ENCODE measurements at regions not wholly inside any gene's neighbourhood (a gene's known extent, or its start where the extent isn't known, plus 50 kb on each side); places are given as distances from the start of the nearest gene placed in this dataset.

DNA sequence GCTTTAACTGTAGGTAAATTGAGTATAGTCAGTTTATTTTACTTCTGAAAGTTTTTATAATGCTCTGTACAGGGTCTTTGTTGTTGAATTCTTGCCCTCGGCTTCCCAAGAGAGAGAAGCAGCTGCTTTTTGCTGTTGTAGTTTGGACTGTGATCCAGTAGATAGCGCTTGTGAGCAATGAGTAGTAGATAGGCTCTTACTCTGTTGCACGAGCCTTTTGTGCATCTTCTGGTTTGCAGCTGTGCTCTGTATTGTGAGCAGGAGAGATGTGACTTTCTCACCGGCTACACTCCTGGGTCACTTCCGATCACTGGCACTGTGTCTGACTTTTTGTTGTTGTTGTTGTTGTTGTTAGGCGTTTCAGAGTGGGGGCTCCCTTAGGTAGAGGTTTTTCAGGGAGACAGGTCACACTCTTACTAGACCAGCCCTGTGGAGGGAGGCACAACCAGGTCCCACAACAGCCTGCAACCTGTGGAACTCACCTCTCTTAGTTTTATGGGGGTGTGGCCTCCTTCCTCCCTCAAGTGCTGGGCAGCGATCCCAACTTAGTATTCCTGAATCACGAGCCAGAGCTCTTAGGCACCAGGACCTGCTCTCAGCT is 822.1 kb upstream of the GALNTL6 start:
- H3K9me3 ChIP-seq (ENCODE audit: control insufficient read depth, low read length) = no peaks in the 10 kb centered on the region
- no peak overlapping the region for H3K4me3 ChIP-seq (ENCODE audit: low read depth, low read length)
- TF ChIP-seq, protein P1, sequence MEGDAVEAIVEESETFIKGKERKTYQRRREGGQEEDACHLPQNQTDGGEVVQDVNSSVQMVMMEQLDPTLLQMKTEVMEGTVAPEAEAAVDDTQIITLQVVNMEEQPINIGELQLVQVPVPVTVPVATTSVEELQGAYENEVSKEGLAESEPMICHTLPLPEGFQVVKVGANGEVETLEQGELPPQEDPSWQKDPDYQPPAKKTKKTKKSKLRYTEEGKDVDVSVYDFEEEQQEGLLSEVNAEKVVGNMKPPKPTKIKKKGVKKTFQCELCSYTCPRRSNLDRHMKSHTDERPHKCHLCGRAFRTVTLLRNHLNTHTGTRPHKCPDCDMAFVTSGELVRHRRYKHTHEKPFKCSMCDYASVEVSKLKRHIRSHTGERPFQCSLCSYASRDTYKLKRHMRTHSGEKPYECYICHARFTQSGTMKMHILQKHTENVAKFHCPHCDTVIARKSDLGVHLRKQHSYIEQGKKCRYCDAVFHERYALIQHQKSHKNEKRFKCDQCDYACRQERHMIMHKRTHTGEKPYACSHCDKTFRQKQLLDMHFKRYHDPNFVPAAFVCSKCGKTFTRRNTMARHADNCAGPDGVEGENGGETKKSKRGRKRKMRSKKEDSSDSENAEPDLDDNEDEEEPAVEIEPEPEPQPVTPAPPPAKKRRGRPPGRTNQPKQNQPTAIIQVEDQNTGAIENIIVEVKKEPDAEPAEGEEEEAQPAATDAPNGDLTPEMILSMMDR (IDR thresholded peaks at IDR 0.05) = no peak
- no peak overlapping the region for H3K4me2 ChIP-seq (ENCODE audit: low read length)
- H3K9ac ChIP-seq = no peak overlapping the region
- H3K27ac ChIP-seq = no peak overlapping the region
- no peaks in the 10 kb centered on the region for H3K4me1 ChIP-seq
- no peaks in the 10 kb centered on the region for H3K79me2 ChIP-seq
- H3K27me3 ChIP-seq (ENCODE audit: control insufficient read depth, insufficient read depth, low read length) = no peaks in the 10 kb centered on the region
- no peaks in the 10 kb centered on the region for H3K36me3 ChIP-seq (ENCODE audit: control insufficient read depth, insufficient read depth, low read length)
- H2AFZ ChIP-seq = no peak overlapping the region

DNA sequence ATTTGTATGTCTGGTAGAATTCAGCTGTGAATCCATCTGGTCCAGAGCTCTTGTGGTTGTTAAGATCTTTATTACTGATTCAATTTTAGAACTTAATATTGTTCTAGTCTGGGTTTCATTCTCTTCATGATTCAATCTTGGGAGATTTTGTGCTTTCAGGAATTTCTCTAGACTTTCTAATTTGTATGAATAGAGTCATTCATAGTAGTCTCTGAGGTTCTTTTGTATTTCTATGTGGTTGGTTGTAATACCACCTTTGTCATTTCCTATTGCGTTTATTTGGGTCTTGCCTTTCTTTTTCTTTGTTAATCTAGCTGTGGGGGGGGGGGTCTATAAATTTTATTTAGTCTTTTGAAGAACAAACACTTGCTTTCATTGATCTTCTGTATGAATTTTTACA is 824.8 kb upstream of the GALNTL6 start:
- H3K79me2 ChIP-seq = no peaks in the 10 kb centered on the region
- no peaks in the 10 kb centered on the region for H3K36me3 ChIP-seq (ENCODE audit: control insufficient read depth, insufficient read depth, low read length)
- H3K9ac ChIP-seq = no peak overlapping the region
- H3K9me3 ChIP-seq (ENCODE audit: control insufficient read depth, low read length) = no peaks in the 10 kb centered on the region
- no peak overlapping the region for H3K4me3 ChIP-seq (ENCODE audit: low read depth, low read length)
- H3K27me3 ChIP-seq (ENCODE audit: control insufficient read depth, insufficient read depth, low read length) = no peaks in the 10 kb centered on the region
- no peak overlapping the region for H3K27ac ChIP-seq
- no peaks in the 10 kb centered on the region for H3K4me1 ChIP-seq
- TF ChIP-seq, protein P1 (IDR thresholded peaks at IDR 0.05) = no peak
- no peak overlapping the region for H2AFZ ChIP-seq
- H3K4me2 ChIP-seq (ENCODE audit: low read length) = no peak overlapping the region

DNA sequence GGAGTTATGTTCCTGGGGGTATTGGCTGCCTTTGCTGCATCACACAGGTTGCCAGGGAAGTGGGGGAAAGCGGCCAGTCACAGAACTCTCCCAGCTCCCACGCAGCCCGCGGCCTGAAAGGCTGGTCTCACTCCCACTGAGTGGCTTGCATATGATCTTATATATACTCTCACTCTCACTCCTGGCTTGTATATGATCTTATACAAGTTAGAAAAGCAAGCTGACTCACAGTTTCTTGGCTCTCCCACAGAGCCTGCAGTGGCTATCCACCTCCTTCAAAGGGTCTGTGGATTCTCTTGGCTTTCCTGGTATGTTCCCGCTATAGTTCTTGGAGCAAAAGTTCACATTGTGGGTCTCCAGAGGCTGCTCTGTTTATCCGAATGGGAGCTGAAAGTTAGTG is 833.5 kb upstream of the GALNTL6 start:
- H3K79me2 ChIP-seq = no peaks in the 10 kb centered on the region
- H3K27me3 ChIP-seq (ENCODE audit: control insufficient read depth, insufficient read depth, low read length) = no peaks in the 10 kb centered on the region
- H3K4me2 ChIP-seq (ENCODE audit: low read length) = no peak overlapping the region
- H3K27ac ChIP-seq = no peak overlapping the region
- no peaks in the 10 kb centered on the region for H3K9me3 ChIP-seq (ENCODE audit: control insufficient read depth, low read length)
- H2AFZ ChIP-seq = no peak overlapping the region
- no peaks in the 10 kb centered on the region for H3K36me3 ChIP-seq (ENCODE audit: control insufficient read depth, insufficient read depth, low read length)
- TF ChIP-seq, protein P1 (IDR thresholded peaks at IDR 0.05) = no peak
- H3K4me3 ChIP-seq (ENCODE audit: low read depth, low read length) = no peak overlapping the region
- H3K9ac ChIP-seq = no peak overlapping the region
- no peaks in the 10 kb centered on the region for H3K4me1 ChIP-seq

DNA sequence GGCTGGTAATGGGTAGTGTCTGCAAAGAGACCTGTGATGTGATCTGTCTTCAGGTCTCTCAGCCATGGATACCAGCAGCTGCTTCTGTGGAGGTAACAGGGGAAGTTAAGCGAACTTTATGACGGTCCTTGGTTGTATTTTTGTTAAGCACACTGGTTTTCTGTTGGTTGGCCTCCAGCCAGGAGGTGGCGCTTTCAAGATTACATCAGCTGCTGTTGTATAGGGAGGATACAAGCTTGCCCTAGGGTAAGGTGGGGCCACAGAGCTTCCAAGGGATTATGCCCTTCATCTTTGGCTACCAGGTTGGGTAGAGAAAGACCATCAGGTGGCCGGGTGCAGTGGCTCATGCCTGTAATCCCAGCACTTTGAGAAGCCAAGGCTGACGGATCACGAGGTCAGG is 834.2 kb upstream of the GALNTL6 start:
- Histone ChIP-seq H3K4me2 (ENCODE audit: low read length) (no peak overlapping the region), H3K79me2 (no peaks in the 10 kb centered on the region), H2AFZ (no peak overlapping the region), H3K27ac (no peak overlapping the region), H3K36me3 (ENCODE audit: control insufficient read depth, insufficient read depth, low read length) (no peaks in the 10 kb centered on the region), H3K9ac (no peak overlapping the region), H3K4me3 (ENCODE audit: low read depth, low read length) (no peak overlapping the region), H3K4me1 (no peaks in the 10 kb centered on the region), H3K9me3 (ENCODE audit: control insufficient read depth, low read length) (no peaks in the 10 kb centered on the region), H3K27me3 (ENCODE audit: control insufficient read depth, insufficient read depth, low read length) (no peaks in the 10 kb centered on the region)
- TF ChIP-seq, protein P1 (IDR thresholded peaks at IDR 0.05) = no peak

DNA sequence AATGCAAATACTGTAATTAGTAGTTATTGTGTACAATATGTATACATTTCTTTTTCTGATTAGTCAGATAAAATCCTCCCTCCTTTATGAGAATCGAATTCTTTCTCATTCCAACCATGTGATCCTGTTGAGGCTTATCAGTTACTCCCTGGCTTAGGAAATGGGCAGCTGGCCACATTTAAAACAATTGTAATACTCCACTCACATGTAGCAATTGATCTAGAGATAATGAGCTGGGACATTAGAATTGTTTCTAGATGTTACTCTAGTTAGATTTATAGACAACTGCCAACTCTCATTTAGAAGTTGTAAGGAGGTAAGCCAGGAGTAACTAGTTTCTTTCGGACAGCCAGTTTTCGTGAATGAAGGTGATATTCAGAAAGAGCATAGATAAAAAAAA is 859.3 kb upstream of the AADAT start:
- no peaks in the 10 kb centered on the region for H3K27me3 ChIP-seq (ENCODE audit: control insufficient read depth, insufficient read depth, low read length)
- H3K36me3 ChIP-seq (ENCODE audit: control insufficient read depth, insufficient read depth, low read length) = no peaks in the 10 kb centered on the region
- H3K27ac ChIP-seq = no peak overlapping the region
- TF ChIP-seq, protein P1 (IDR thresholded peaks at IDR 0.05) = no peak
- H3K9ac ChIP-seq = no peak overlapping the region
- no peaks in the 10 kb centered on the region for H3K4me1 ChIP-seq
- no peaks in the 10 kb centered on the region for H3K9me3 ChIP-seq (ENCODE audit: control insufficient read depth, low read length)
- no peaks in the 10 kb centered on the region for H3K79me2 ChIP-seq
- H2AFZ ChIP-seq = no peak overlapping the region
- H3K4me2 ChIP-seq (ENCODE audit: low read length) = no peak overlapping the region
- no peak overlapping the region for H3K4me3 ChIP-seq (ENCODE audit: low read depth, low read length)

Measured in parathyroid adenoma (tissue), 2 donors.